ENCODE measurements at regions not wholly inside any gene's neighbourhood (a gene's known extent, or its start where the extent isn't known, plus 50 kb on each side); places are given as distances from the start of the nearest gene placed in this dataset.

DNA sequence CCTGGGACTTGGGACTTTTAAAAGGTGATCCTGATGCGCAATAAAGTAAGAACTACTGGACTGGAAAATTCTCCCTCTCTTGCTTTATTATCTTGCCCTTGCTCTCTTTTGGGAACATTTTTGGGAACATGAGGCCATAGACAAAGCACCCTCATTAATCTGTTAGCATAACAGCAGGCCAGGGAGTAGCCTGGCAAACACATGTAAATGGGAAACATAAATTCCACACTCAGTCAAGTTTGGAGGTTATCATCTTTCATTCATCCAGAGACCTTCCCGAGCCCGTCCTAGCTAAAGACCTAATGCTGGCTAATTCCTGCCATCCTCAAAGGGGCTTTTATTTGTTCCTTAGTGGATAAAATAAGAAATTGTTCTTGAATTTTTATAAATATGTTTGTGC, 162.8 kb upstream of the ARX start:
- TF ChIP-seq, protein P1, sequence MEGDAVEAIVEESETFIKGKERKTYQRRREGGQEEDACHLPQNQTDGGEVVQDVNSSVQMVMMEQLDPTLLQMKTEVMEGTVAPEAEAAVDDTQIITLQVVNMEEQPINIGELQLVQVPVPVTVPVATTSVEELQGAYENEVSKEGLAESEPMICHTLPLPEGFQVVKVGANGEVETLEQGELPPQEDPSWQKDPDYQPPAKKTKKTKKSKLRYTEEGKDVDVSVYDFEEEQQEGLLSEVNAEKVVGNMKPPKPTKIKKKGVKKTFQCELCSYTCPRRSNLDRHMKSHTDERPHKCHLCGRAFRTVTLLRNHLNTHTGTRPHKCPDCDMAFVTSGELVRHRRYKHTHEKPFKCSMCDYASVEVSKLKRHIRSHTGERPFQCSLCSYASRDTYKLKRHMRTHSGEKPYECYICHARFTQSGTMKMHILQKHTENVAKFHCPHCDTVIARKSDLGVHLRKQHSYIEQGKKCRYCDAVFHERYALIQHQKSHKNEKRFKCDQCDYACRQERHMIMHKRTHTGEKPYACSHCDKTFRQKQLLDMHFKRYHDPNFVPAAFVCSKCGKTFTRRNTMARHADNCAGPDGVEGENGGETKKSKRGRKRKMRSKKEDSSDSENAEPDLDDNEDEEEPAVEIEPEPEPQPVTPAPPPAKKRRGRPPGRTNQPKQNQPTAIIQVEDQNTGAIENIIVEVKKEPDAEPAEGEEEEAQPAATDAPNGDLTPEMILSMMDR (IDR thresholded peaks at IDR 0.05): no peak
- no peak for TF ChIP-seq POLR2A (IDR thresholded peaks at IDR 0.05)
